H9 (cell line): ENCODE measurements at regions not wholly inside any gene's neighbourhood (a gene's known extent, or its start where the extent isn't known, plus 50 kb on each side); places are given as distances from the start of the nearest gene placed in this dataset.

Experiments used
- DNase-seq: peaks from one replicate; pipeline ENCODE4 v3.0.0-alpha.2; 2017
- H2AFZ ChIP-seq: one replicate; pipeline ENCODE4 v1.6.1; 2013; ENCODE audit warnings: mild to moderate bottlenecking, low read length, control low read depth, moderate library complexity
- H2AK5ac ChIP-seq: 2 replicates; pipeline ENCODE4 v1.6.1; 2013; ENCODE audit warnings: low read length, control low read depth, mixed read lengths; ENCODE audit not compliant: insufficient read length
- H2BK120ac ChIP-seq: one replicate; pipeline ENCODE4 v1.6.1; 2013; ENCODE audit warnings: low read depth, mild to moderate bottlenecking, low read length, control low read depth, inconsistent platforms; ENCODE audit not compliant: poor library complexity, severe bottlenecking
- H2BK12ac ChIP-seq: 2 replicates; pipeline ENCODE4 v1.6.1; 2013; ENCODE audit warnings: low read length, control low read depth, mixed read lengths, low read depth; ENCODE audit not compliant: insufficient read length
- H2BK15ac ChIP-seq: 2 replicates; pipeline ENCODE4 v1.6.1; 2013; ENCODE audit warnings: low read depth, low read length, control low read depth
- H2BK20ac ChIP-seq: one replicate; pipeline ENCODE4 v1.6.1; 2013; ENCODE audit warnings: low read depth, mild to moderate bottlenecking, low read length, control low read depth, inconsistent platforms; ENCODE audit not compliant: poor library complexity, severe bottlenecking
- H2BK5ac ChIP-seq: 2 replicates; pipeline ENCODE4 v1.6.1; 2013; ENCODE audit warnings: low read length, control low read depth, mixed read lengths; ENCODE audit not compliant: insufficient read length
- H3K14ac ChIP-seq: 2 replicates; pipeline ENCODE4 v1.6.1; 2013; ENCODE audit warnings: low read length, control low read depth; ENCODE audit not compliant: insufficient read depth
- H3K18ac ChIP-seq: 2 replicates; pipeline ENCODE4 v1.6.1; 2013; ENCODE audit warnings: low read depth, mild to moderate bottlenecking, mixed read lengths, low read length, control low read depth; ENCODE audit not compliant: insufficient read length
- H3K23ac ChIP-seq: 2 replicates; pipeline ENCODE4 v1.6.1; 2013; ENCODE audit warnings: low read length, control low read depth, mixed read lengths, low read depth; ENCODE audit not compliant: insufficient read length
- H3K23me2 ChIP-seq: 2 replicates; pipeline ENCODE4 v1.6.1; 2013; ENCODE audit warnings: low read depth, mild to moderate bottlenecking, mixed read lengths, low read length, control low read depth; ENCODE audit not compliant: insufficient read length, poor library complexity, severe bottlenecking
- H3K27ac ChIP-seq: 2 replicates; pipeline ENCODE4 v1.5.1; 2013; ENCODE audit warnings: low read length, control low read depth, mixed read lengths, low read depth; ENCODE audit not compliant: insufficient read length
- H3K27me3 ChIP-seq: 2 replicates; pipeline ENCODE4 v1.6.1; 2013; ENCODE audit warnings: low read length, control low read depth, inconsistent platforms; ENCODE audit not compliant: insufficient read depth
- H3K4ac ChIP-seq: 2 replicates; pipeline ENCODE4 v1.6.1; 2013; ENCODE audit warnings: low read depth, mild to moderate bottlenecking, control low read depth, inconsistent platforms, low read length, moderate library complexity
- H3K4me1 ChIP-seq: 2 replicates; pipeline ENCODE4 v1.6.1; 2013; ENCODE audit warnings: low read length, control low read depth, inconsistent platforms; ENCODE audit not compliant: insufficient read depth
- H3K4me2 ChIP-seq: 2 replicates; pipeline ENCODE4 v1.6.1; 2013; ENCODE audit warnings: low read length, control low read depth, mixed read lengths; ENCODE audit not compliant: insufficient read length, insufficient read depth
- H3K56ac ChIP-seq: 2 replicates; pipeline ENCODE4 v1.6.1; 2013; ENCODE audit warnings: low read depth, mild to moderate bottlenecking, mixed read lengths, low read length, control low read depth; ENCODE audit not compliant: insufficient read length
- H3K79me1 ChIP-seq: 2 replicates; pipeline ENCODE4 v1.6.1; 2013; ENCODE audit warnings: low read depth, mild to moderate bottlenecking, moderate library complexity, low read length, control low read depth, inconsistent platforms; ENCODE audit not compliant: insufficient read depth, poor library complexity, severe bottlenecking
- H3K79me2 ChIP-seq: 2 replicates; pipeline ENCODE4 v1.6.1; 2013; ENCODE audit warnings: low read length, control low read depth, inconsistent platforms; ENCODE audit not compliant: insufficient read depth
- H3K9ac ChIP-seq: 2 replicates; pipeline ENCODE4 v1.6.1; 2013; ENCODE audit warnings: low read length, control low read depth, mixed read lengths; ENCODE audit not compliant: insufficient read length; ENCODE audit errors: extremely low read depth
- H3K9me3 ChIP-seq: one replicate; pipeline ENCODE4 v1.6.1; 2013; ENCODE audit warnings: low read depth, low read length, inconsistent platforms; ENCODE audit not compliant: control insufficient read depth
- H3T11ph ChIP-seq: one replicate; pipeline ENCODE4 v1.6.1; 2013; ENCODE audit warnings: mild to moderate bottlenecking, low read length, control low read depth, inconsistent platforms
- H4K20me1 ChIP-seq: one replicate; pipeline ENCODE4 v1.6.1; 2013; ENCODE audit not compliant: control insufficient read depth, insufficient read length, insufficient read depth
- H4K5ac ChIP-seq: 2 replicates; pipeline ENCODE4 v1.6.1; 2013; ENCODE audit warnings: low read depth, mild to moderate bottlenecking, mixed read lengths, low read length, control low read depth; ENCODE audit not compliant: insufficient read length
- H4K8ac ChIP-seq: replicated peaks from 2 replicates; pipeline ENCODE4 v1.6.1; 2013; ENCODE audit warnings: low read length, control low read depth, mixed read lengths, low read depth; ENCODE audit not compliant: insufficient read length
- H4K91ac ChIP-seq: 2 replicates; pipeline ENCODE4 v1.6.1; 2013; ENCODE audit warnings: low read depth, mild to moderate bottlenecking, moderate library complexity, mixed read lengths, low read length, control low read depth; ENCODE audit not compliant: insufficient read length
- H3K27ac Mint-ChIP-seq, 3 experiments: 2 replicates in 2 of 3; 3 replicates in 1 of 3; pipeline ENCODE4 v1.8.0; 2020 to 2021; ENCODE audit warnings: mixed read lengths in 3 of 3, mild to moderate bottlenecking in 1 of 3, moderate library complexity in 1 of 3
- H3K27me3 Mint-ChIP-seq: 2 replicates; pipeline ENCODE4 v1.8.0; 2021; ENCODE audit warnings: low read depth, mild to moderate bottlenecking, moderate library complexity, mixed read lengths
- H3K36me3 Mint-ChIP-seq, 3 experiments: 2 replicates in 2 of 3; 3 replicates in 1 of 3; pipeline ENCODE4 v1.8.0; 2020 to 2021; ENCODE audit warnings: low read depth in 3 of 3, mixed read lengths in 3 of 3; ENCODE audit not compliant: insufficient read depth in 1 of 3
- H3K4me1 Mint-ChIP-seq, 2 experiments: 2 replicates each; pipeline ENCODE4 v1.8.0; 2020; ENCODE audit warnings: mixed read lengths in 2 of 2
- H3K4me3 Mint-ChIP-seq, 2 experiments: 2 replicates in 1 of 2; 3 replicates in 1 of 2; pipeline ENCODE4 v1.8.0; 2020 to 2021; ENCODE audit warnings: mild to moderate bottlenecking in 2 of 2, mixed read lengths in 2 of 2, moderate library complexity in 1 of 2
- H3K9me3 Mint-ChIP-seq, 2 experiments: 2 replicates in 1 of 2; 3 replicates in 1 of 2; pipeline ENCODE4 v1.8.0; 2020; ENCODE audit warnings: mild to moderate bottlenecking in 2 of 2, mixed read lengths in 2 of 2, moderate library complexity in 1 of 2
- CTCF ChIP-seq: fragments of 200-600 bp; sonication (generic); conservative IDR thresholded peaks from 3 replicates; pipeline ENCODE4 v1.8.0; 2021; ENCODE audit warnings: antibody characterized with exemption, mild to moderate bottlenecking
- WGBS: extraction: QIAGEN DNeasy Blood & Tissue Kit; methylation state at CpG from one replicate; pipeline ENCODE4 v1.1.7; 2013; ENCODE audit warnings: missing lambda C conversion rate, low lambda C conversion rate, mixed read lengths; ENCODE audit not compliant: insufficient read length; ENCODE audit errors: extremely low coverage; 5-methylcytosine and 5-hydroxymethylcytosine counted together

- Mint-ChIP-seq H3K9me3 (no peaks in the 10 kb centered on the region), H3K4me3 (no peak overlapping the region), H3K4me1 (peaks cover 4% of the 10 kb centered on the region in 2 experiments), H3K27me3 (no peaks in the 10 kb centered on the region), H3K36me3 (no peaks in the 10 kb centered on the region), H3K27ac (no peak overlapping the region)
- H3K18ac ChIP-seq: no peak overlapping the region
- H3K4ac ChIP-seq: no peak overlapping the region
- no peak overlapping the region for H2BK20ac ChIP-seq
- no peak overlapping the region for H3K27ac ChIP-seq
- H3K14ac ChIP-seq: no peak overlapping the region
- no peak for TF ChIP-seq CTCF
- no peak overlapping the region for H4K91ac ChIP-seq
- no peak overlapping the region for H3K56ac ChIP-seq
- no peak overlapping the region for H3K23ac ChIP-seq
- peaks cover 3% of the 10 kb centered on the region; the same call in 1 of the 2 replicates for H3K4me1 ChIP-seq
- no peaks in the 10 kb centered on the region for H3K79me2 ChIP-seq
- H4K5ac ChIP-seq: no peak overlapping the region
- H2BK120ac ChIP-seq: no peak overlapping the region
- no peaks in the 10 kb centered on the region for H3K9me3 ChIP-seq
- no peak overlapping the region for H3K4me2 ChIP-seq
- H3K9ac ChIP-seq: no peak overlapping the region
- DNase-seq: no peak
- no peaks in the 10 kb centered on the region for H3K27me3 ChIP-seq
- no CpG with 5 or more reads among the region's 3 CpGs for WGBS
- H4K8ac ChIP-seq: no peak overlapping the region
- no peak overlapping the region for H2AK5ac ChIP-seq
- no peaks in the 10 kb centered on the region for H3K79me1 ChIP-seq
- no peaks in the 10 kb centered on the region for H4K20me1 ChIP-seq
- no peak overlapping the region for H2BK12ac ChIP-seq
- H2BK5ac ChIP-seq: no peak overlapping the region
- H3T11ph ChIP-seq: no peak overlapping the region
- H2AFZ ChIP-seq: no peak overlapping the region
- H3K23me2 ChIP-seq: no peaks in the 10 kb centered on the region
- H2BK15ac ChIP-seq: no peak overlapping the region
These were observed 700.6 kb upstream of the GOLIM4 start for GRCh38 chr3:168796339-168796738.
